MM.1S (cell line): ENCODE measurements at regions not wholly inside any gene's neighbourhood (a gene's known extent, or its start where the extent isn't known, plus 50 kb on each side); places are given as distances from the start of the nearest gene placed in this dataset.
A peak's percentile ranks its signal among the peaks of the same experiment; 100 is the strongest.

Experiments
- DNase-seq: peaks from one replicate; pipeline ENCODE4 v3.0.0-alpha.2; 2015
- H2AFZ ChIP-seq: fragments of 300-600 bp; sonication (generic); 2 replicates; pipeline ENCODE4 v1.6.0; 2016; ENCODE audit warnings: antibody characterized with exemption, low read length
- H3F3A ChIP-seq: fragments of 300-600 bp; sonication (generic); 2 replicates; pipeline ENCODE4 v1.6.1; 2016; ENCODE audit warnings: mild to moderate bottlenecking, antibody characterized with exemption, low read length, moderate library complexity, mixed read lengths; ENCODE audit not compliant: insufficient read depth
- H3K27ac ChIP-seq: fragments of 300-600 bp; sonication (generic); 2 replicates; pipeline ENCODE4 v1.5.1; 2016; ENCODE audit warnings: mild to moderate bottlenecking, low read length
- H3K27me3 ChIP-seq: fragments of 300-600 bp; sonication (generic); replicated peaks from 2 replicates; pipeline ENCODE4 v1.6.0; 2016; ENCODE audit warnings: low read length; ENCODE audit not compliant: insufficient read depth
- H3K36me3 ChIP-seq: fragments of 300-600 bp; sonication (generic); replicated peaks from 2 replicates; pipeline ENCODE4 v1.6.1; 2016; ENCODE audit warnings: mild to moderate bottlenecking, low read length, mixed read lengths; ENCODE audit not compliant: insufficient read depth
- H3K4me1 ChIP-seq: fragments of 300-600 bp; sonication (generic); 2 replicates; pipeline ENCODE4 v1.6.1; 2016; ENCODE audit warnings: low read length, mixed read lengths
- H3K4me2 ChIP-seq: fragments of 300-600 bp; sonication (generic); 2 replicates; pipeline ENCODE4 v1.6.0; 2016; ENCODE audit warnings: low read depth, low read length
- H3K4me3 ChIP-seq: fragments of 300-600 bp; sonication (generic); 2 replicates; pipeline ENCODE4 v1.5.1; 2016; ENCODE audit warnings: low read length, mixed read lengths
- H3K79me2 ChIP-seq: fragments of 300-600 bp; sonication (generic); 2 replicates; pipeline ENCODE4 v1.6.1; 2016; ENCODE audit warnings: mixed run types, low read length, mixed read lengths
- H3K9ac ChIP-seq: fragments of 300-600 bp; sonication (generic); 2 replicates; pipeline ENCODE4 v1.6.1; 2016; ENCODE audit warnings: low read length, mixed read lengths
- H3K9me2 ChIP-seq: fragments of 300-600 bp; sonication (generic); replicated peaks from 2 replicates; pipeline ENCODE4 v1.6.1; 2016; ENCODE audit warnings: mild to moderate bottlenecking, low read length, mixed read lengths; ENCODE audit not compliant: insufficient read depth
- H3K9me3 ChIP-seq: fragments of 300-600 bp; sonication (generic); replicated peaks from 2 replicates; pipeline ENCODE4 v1.6.1; 2016; ENCODE audit warnings: mild to moderate bottlenecking, low read length, mixed read lengths; ENCODE audit not compliant: insufficient read depth
- H4K20me1 ChIP-seq: fragments of 300-600 bp; sonication (generic); 2 replicates; pipeline ENCODE4 v1.6.1; 2016; ENCODE audit warnings: mild to moderate bottlenecking, low read length, moderate library complexity, mixed read lengths; ENCODE audit not compliant: insufficient read depth
- CTCF ChIP-seq: fragments of 300-600 bp; sonication (generic); IDR thresholded peaks from 2 replicates; pipeline ENCODE4 v1.5.1; 2016; ENCODE audit warnings: antibody characterized with exemption, low read length, mixed read lengths
- EZH2 ChIP-seq: fragments of 300-600 bp; sonication (generic); optimal IDR thresholded peaks from 2 replicates; pipeline ENCODE3; 2017; ENCODE audit warnings: low read depth, mild to moderate bottlenecking, antibody characterized with exemption, low read length, mixed read lengths
- EZH2phosphoT487 ChIP-seq: fragments of 300-600 bp; sonication (generic); IDR thresholded peaks from 2 replicates; pipeline ENCODE4 v1.6.1; 2018; ENCODE audit warnings: antibody characterized with exemption, low read length

DNA sequence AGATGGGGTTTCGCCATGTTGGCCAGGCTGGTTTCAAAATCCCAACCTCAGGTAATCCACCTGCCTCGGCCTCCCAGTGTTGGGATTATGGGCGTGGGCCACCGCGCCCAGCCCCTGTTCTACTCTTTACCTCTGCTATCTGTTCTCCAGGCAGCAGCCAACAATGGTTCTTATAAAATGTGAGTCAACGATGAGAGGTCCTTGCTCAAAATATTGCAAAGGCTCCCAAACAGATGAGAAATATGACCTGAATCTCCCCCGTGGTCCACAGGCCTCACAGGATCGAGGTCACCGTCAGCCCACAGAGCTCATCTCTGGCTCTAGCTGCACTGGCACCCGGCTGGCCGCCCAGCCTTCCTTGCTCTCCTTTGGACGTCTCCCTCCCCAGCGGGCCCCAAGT lies 62.0 kb upstream of the EGFR start:
- no peak for DNase-seq
- Histone ChIP-seq H3K4me1 (peaks cover 19% of the 10 kb centered on the region), H3K27ac (no peak overlapping the region), H3K9me2 (no peaks in the 10 kb centered on the region), H3K27me3 (no peaks in the 10 kb centered on the region), H3K9ac (no peak overlapping the region), H3K4me3 (no peak overlapping the region), H3K79me2 (no peaks in the 10 kb centered on the region), H3K4me2 (no peak overlapping the region), H3K9me3 (no peaks in the 10 kb centered on the region), H3F3A (no peaks in the 10 kb centered on the region), H3K36me3 (no peaks in the 10 kb centered on the region), H2AFZ (no peak overlapping the region), H4K20me1 (no peaks in the 10 kb centered on the region)
- TF ChIP-seq EZH2 = no peak
- TF ChIP-seq EZH2phosphoT487 = no peak
- no peak for TF ChIP-seq CTCF

- Histone ChIP-seq H3K9me2 (no peaks in the 10 kb centered on the region), H3K27me3 (no peaks in the 10 kb centered on the region), H3K9me3 (no peaks in the 10 kb centered on the region), H3K4me3 (no peak overlapping the region), H2AFZ (no peak overlapping the region), H3K27ac (no peak overlapping the region), H3K36me3 (no peaks in the 10 kb centered on the region), H3K79me2 (no peaks in the 10 kb centered on the region), H3F3A (no peaks in the 10 kb centered on the region), H3K4me2 (peak overlapping the region; percentile 28), H4K20me1 (no peaks in the 10 kb centered on the region), H3K9ac (no peak overlapping the region), H3K4me1 (peaks cover 14% of the 10 kb centered on the region)
- DNase-seq = peak; percentile 71
- TF ChIP-seq EZH2 (no peak), EZH2phosphoT487 (no peak), CTCF (no peak)
Measured at GRCh38 chr7:54960517-54960916, 58.3 kb upstream of the EGFR start.

DNA sequence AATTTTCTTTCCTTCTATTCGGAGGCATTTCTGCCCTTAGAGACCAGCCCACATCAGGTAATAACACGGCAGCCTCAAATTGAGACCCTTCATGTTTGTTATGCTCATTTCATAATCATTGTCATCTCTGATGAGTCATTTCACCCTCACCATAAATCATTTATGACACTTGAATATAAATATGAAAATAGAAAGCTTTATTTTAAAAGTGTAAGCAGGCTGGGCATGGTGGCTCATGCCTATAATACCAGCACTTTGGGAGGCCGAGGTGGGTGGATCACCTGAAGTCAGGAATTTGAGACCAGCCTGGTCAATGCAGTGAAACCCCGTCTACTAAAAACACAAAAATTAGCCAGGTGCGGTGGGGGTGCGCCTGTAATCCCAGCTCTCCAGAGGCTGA lies 57.4 kb upstream of the EGFR start:
- DNase-seq = no peak
- no peaks in the 10 kb centered on the region for H3K9me2 ChIP-seq
- peaks cover 14% of the 10 kb centered on the region for H3K4me1 ChIP-seq
- H3K27me3 ChIP-seq = no peaks in the 10 kb centered on the region
- H2AFZ ChIP-seq = no peak overlapping the region
- no peaks in the 10 kb centered on the region for H3K79me2 ChIP-seq
- no peaks in the 10 kb centered on the region for H4K20me1 ChIP-seq
- no peak for TF ChIP-seq CTCF
- TF ChIP-seq EZH2 = no peak
- TF ChIP-seq EZH2phosphoT487 = no peak
- no peak overlapping the region for H3K4me3 ChIP-seq
- no peak overlapping the region for H3K27ac ChIP-seq
- H3F3A ChIP-seq = no peaks in the 10 kb centered on the region
- H3K36me3 ChIP-seq = no peaks in the 10 kb centered on the region
- no peak overlapping the region for H3K4me2 ChIP-seq
- no peak overlapping the region for H3K9ac ChIP-seq
- H3K9me3 ChIP-seq = no peaks in the 10 kb centered on the region
